Mucosa of descending colon (tissue), 3 donors: ENCODE measurements at regions not wholly inside any gene's neighbourhood (a gene's known extent, or its start where the extent isn't known, plus 50 kb on each side); places are given as distances from the start of the nearest gene placed in this dataset.

Experiments
- ATAC-seq: fragments of 200-7000 bp; cut with Tn5 transposase; one replicate; pipeline ENCODE4 v1.9.1; 2020; ENCODE audit warnings: mild to moderate bottlenecking, moderate library complexity
- DNase-seq, 3 donors: peaks; one replicate each; pipeline ENCODE4 v3.0.0-alpha.2; 2020
- H3K36me3 ChIP-seq: fragments of 200-600 bp; one replicate; pipeline ENCODE4 v1.8.0; 2021; ENCODE audit warnings: low read depth, mild to moderate bottlenecking
- H3K4me1 ChIP-seq: fragments of 200-600 bp; one replicate; pipeline ENCODE4 v1.8.0; 2021; ENCODE audit warnings: low read depth, mild to moderate bottlenecking
- H3K4me3 ChIP-seq: fragments of 200-600 bp; one replicate; pipeline ENCODE4 v1.8.0; 2021; ENCODE audit warnings: mild to moderate bottlenecking
- H3K9me3 ChIP-seq: fragments of 200-600 bp; one replicate; pipeline ENCODE4 v1.8.0; 2021; ENCODE audit warnings: mild to moderate bottlenecking
- CTCF ChIP-seq: fragments of 200-600 bp; IDR thresholded peaks from one replicate; pipeline ENCODE4 v1.8.0; 2022; ENCODE audit warnings: antibody characterized with exemption, mild to moderate bottlenecking
- intact Hi-C, 2 donors: fragments of 100-400 bp; cut with DNase I in 1 of 2; cut with micrococcal nuclease in 1 of 2; formaldehyde crosslinking; loops; one replicate each; pipeline versions ENCODE4 v1.11.0 to v1.11.1; 2022; cut with DNase I, micrococcal nuclease
- donor health status: DM: no; HTN: no; CAD: no; lungs with moderate emphysema.
- donor health status: DM: no; HTN: no; CAD: no.
- donor health status: DM: no; HTN: yes; CAD: no.

- intact Hi-C loops: no loop called here
- DNase-seq: no peak
- ATAC-seq: no peak
- no peak overlapping the region for H3K4me3 ChIP-seq
- H3K4me1 ChIP-seq: no peaks in the 10 kb centered on the region
- no peak for TF ChIP-seq CTCF
- H3K9me3 ChIP-seq: no peaks in the 10 kb centered on the region
- no peaks in the 10 kb centered on the region for H3K36me3 ChIP-seq
Observed at GRCh38 chr2:207264310-207264709, 98.6 kb upstream of the KLF7 start.

GRCh38 chr2:207265332-207265731, 99.6 kb upstream of the KLF7 start:
- Histone ChIP-seq H3K4me1 (no peaks in the 10 kb centered on the region), H3K36me3 (no peaks in the 10 kb centered on the region), H3K4me3 (no peak overlapping the region), H3K9me3 (no peaks in the 10 kb centered on the region)
- intact Hi-C loops: no loop called here
- ATAC-seq: no peak
- TF ChIP-seq CTCF: no peak
- no peak for DNase-seq

- H3K4me1 ChIP-seq: no peaks in the 10 kb centered on the region
- H3K36me3 ChIP-seq: no peaks in the 10 kb centered on the region
- intact Hi-C loops: no loop called here
- no peak for TF ChIP-seq CTCF
- no peak overlapping the region for H3K4me3 ChIP-seq
- no peaks in the 10 kb centered on the region for H3K9me3 ChIP-seq
- ATAC-seq (no peak), DNase-seq (no peak)
Observed at GRCh38 chr2:207265869-207266268, 100.1 kb upstream of the KLF7 start.

GRCh38 chr2:207266648-207267047, 100.9 kb upstream of the KLF7 start:
- DNase-seq: no peak
- Histone ChIP-seq H3K4me3 (no peak overlapping the region), H3K36me3 (no peaks in the 10 kb centered on the region), H3K4me1 (no peaks in the 10 kb centered on the region), H3K9me3 (no peaks in the 10 kb centered on the region)
- no peak for ATAC-seq
- no peak for TF ChIP-seq CTCF
- intact Hi-C loops: no loop called here

GRCh38 chr2:207269038-207269437, 103.3 kb upstream of the KLF7 start:
- TF ChIP-seq CTCF: no peak
- ATAC-seq (no peak), DNase-seq (no peak)
- no peaks in the 10 kb centered on the region for H3K4me1 ChIP-seq
- intact Hi-C loops: no loop called here
- no peaks in the 10 kb centered on the region for H3K9me3 ChIP-seq
- H3K4me3 ChIP-seq: no peak overlapping the region
- no peaks in the 10 kb centered on the region for H3K36me3 ChIP-seq

- ATAC-seq: no peak
- no peaks in the 10 kb centered on the region for H3K4me1 ChIP-seq
- no peak for TF ChIP-seq CTCF
Observed at GRCh38 chr2:207274530-207275189, 108.9 kb upstream of the KLF7 start.

More at GRCh38 chr2:207274530-207275189, 108.9 kb upstream of the KLF7 start:
- Histone ChIP-seq H3K36me3 (no peaks in the 10 kb centered on the region), H3K9me3 (no peaks in the 10 kb centered on the region), H3K4me3 (no peak overlapping the region)
- intact Hi-C loops: no loop called here
- DNase-seq: no peak
